Panc1 (cell line): ENCODE measurements at regions not wholly inside any gene's neighbourhood (a gene's known extent, or its start where the extent isn't known, plus 50 kb on each side); places are given as distances from the start of the nearest gene placed in this dataset.
"Not testable (repeated sequence)": the region's sequence is repeated elsewhere in the genome, so short reads cannot be mapped to it uniquely, and the experiment has no call there.

ENCODE experiments used
- ATAC-seq: fragments of 200-7000 bp; cut with Tn5 transposase; 2 replicates; pipeline ENCODE4 v1.9.1; 2020; ENCODE audit warnings: mild to moderate bottlenecking, moderate library complexity
- BruUV-seq: library from RNA; stranded (reverse); fragments of 400-500 nt; replicated peaks from 2 replicates; lab custom pipeline; 2021; lab: Mats Ljungman, UMichigan
- CTCF ChIA-PET: fragments of 300-600 bp; sonication (Branson Sonifier 250); formaldehyde crosslinking; loops from one replicate; lab custom pipeline; 2022; ENCODE audit warnings: antibody characterized with exemption; lab: Charles Lee
- POLR2A ChIA-PET: fragments of 300-600 bp; sonication (Branson Sonifier 250); formaldehyde crosslinking; loops from one replicate; lab custom pipeline; 2022; ENCODE audit warnings: antibody characterized with exemption; lab: Charles Lee
- DNase-seq: peaks from one replicate; pipeline ENCODE4 v3.0.0-alpha.2; 2010; ENCODE audit warnings: low read depth, low spot score
- H3K27ac ChIP-seq: 2 replicates; pipeline ENCODE4 v1.5.1; 2011; ENCODE audit warnings: mild to moderate bottlenecking, low read length, inconsistent platforms
- H3K27me3 ChIP-seq: fragments of 200-500 bp; sonication (Bioruptor generic); 2 replicates; pipeline ENCODE4 v1.6.0; 2014; ENCODE audit warnings: low read length, inconsistent platforms; ENCODE audit not compliant: control insufficient read depth, insufficient read depth
- H3K36me3 ChIP-seq: fragments of 200-500 bp; sonication (Bioruptor generic); 2 replicates; pipeline ENCODE4 v1.5.1; 2014; ENCODE audit warnings: inconsistent platforms, mild to moderate bottlenecking, low read length, moderate library complexity; ENCODE audit not compliant: control insufficient read depth, insufficient read depth
- H3K4me1 ChIP-seq: 2 replicates; pipeline ENCODE4 v1.5.1; 2011; ENCODE audit warnings: inconsistent platforms, mild to moderate bottlenecking, low read length, moderate library complexity; ENCODE audit not compliant: control insufficient read depth, insufficient read depth
- H3K4me3 ChIP-seq, 2 experiments: 2 replicates each; pipeline ENCODE4 v1.5.1; 2011 to 2012; ENCODE audit warnings: low read depth in 2 of 2, low read length in 2 of 2, mild to moderate bottlenecking in 2 of 2, inconsistent platforms in 1 of 2, moderate library complexity in 1 of 2
- H3K9me3 ChIP-seq: fragments of 200-500 bp; sonication (Bioruptor generic); 2 replicates; pipeline ENCODE4 v1.5.1; 2014; ENCODE audit warnings: low read depth, mild to moderate bottlenecking, inconsistent platforms, low read length, moderate library complexity; ENCODE audit not compliant: control insufficient read depth, insufficient read depth
- CTCF ChIP-seq: fragments of 450-650 bp; IDR thresholded peaks from 2 replicates; pipeline ENCODE4 v1.5.1; 2017; ENCODE audit warnings: mild to moderate bottlenecking
- POLR2AphosphoS5 ChIP-seq: IDR thresholded peaks from 2 replicates; pipeline ENCODE4 v1.6.1; 2012; ENCODE audit warnings: mild to moderate bottlenecking, low read depth, low read length, moderate library complexity
- REST ChIP-seq, 2 experiments: IDR thresholded peaks; 2 replicates each; pipeline ENCODE4 v1.6.1; 2011 to 2012; ENCODE audit warnings: low read depth in 2 of 2, control low read depth in 1 of 2, low read length in 1 of 2, mild to moderate bottlenecking in 1 of 2, moderate library complexity in 1 of 2; ENCODE audit not compliant: insufficient read depth in 1 of 2
- SIN3A ChIP-seq: IDR thresholded peaks from 2 replicates; pipeline ENCODE4 v1.6.1; 2012; ENCODE audit warnings: low read depth, mild to moderate bottlenecking, low read length, moderate library complexity, borderline replicate concordance; ENCODE audit not compliant: insufficient read depth
- TCF7L2 ChIP-seq: IDR thresholded peaks from 2 replicates; pipeline ENCODE4 v1.6.1; 2011; ENCODE audit warnings: mild to moderate bottlenecking, low read depth, low read length, inconsistent platforms
- in situ Hi-C: cut with HindIII; loops from 2 replicates; pipeline ENCODE4 v1.10.0; 2016; ENCODE audit warnings: low sequenced_read_pairs, low pct_unique_long_range_greater_than_20kb
- intact Hi-C: fragments of 100-400 bp; cut with micrococcal nuclease; formaldehyde crosslinking; loops from one replicate; pipeline ENCODE4 v1.10.0; 2022; ENCODE audit not compliant: unreplicated experiment

GRCh38 chr2:138312061-138312460 is 189.5 kb upstream of the SPOPL start:
- no TSS peak for BruUV-seq

GRCh38 chr2:138315619-138316018 is 186.0 kb upstream of the SPOPL start:
- H3K27ac ChIP-seq, in situ Hi-C loops, DNase-seq, intact Hi-C loops, H3K4me3 ChIP-seq, BruUV-seq, ATAC-seq, H3K36me3 ChIP-seq, CTCF ChIA-PET, H3K27me3 ChIP-seq, POLR2A ChIA-PET, H3K4me1 ChIP-seq, H3K9me3 ChIP-seq: not testable (repeated sequence)

More at GRCh38 chr2:138312061-138312460, 189.5 kb upstream of the SPOPL start:
- Histone ChIP-seq H3K4me3 (no peak overlapping the region), H3K36me3 (no peaks in the 10 kb centered on the region), H3K4me1 (no peaks in the 10 kb centered on the region), H3K9me3 (no peaks in the 10 kb centered on the region), H3K27ac (no peak overlapping the region), H3K27me3 (no peaks in the 10 kb centered on the region)
- TF ChIP-seq REST (IDR thresholded peaks at IDR 0.05; ENCODE audit: insufficient read depth in 1 of 2, low read depth in 2 of 2, low read length in 1 of 2) (no peak), CTCF (no peak), TCF7L2 (no peak), SIN3A (no peak), POLR2AphosphoS5 (no peak)
- ATAC-seq (no peak), DNase-seq (no peak)
- in situ Hi-C loops (no loop called here), intact Hi-C loops (no loop called here)
- ChIA-PET CTCF (no interaction called here), POLR2A (no interaction called here)

GRCh38 chr2:138319616-138320015 is 182.0 kb upstream of the SPOPL start:
- no peak for TF ChIP-seq POLR2AphosphoS5
- Histone ChIP-seq H3K27me3 (no peaks in the 10 kb centered on the region), H3K36me3 (no peaks in the 10 kb centered on the region), H3K9me3 (no peaks in the 10 kb centered on the region), H3K27ac (no peak overlapping the region), H3K4me3 (no peak overlapping the region), H3K4me1 (no peaks in the 10 kb centered on the region)
- ChIA-PET POLR2A (no interaction called here), CTCF (no interaction called here)
- ATAC-seq (no peak), DNase-seq (no peak)
- no TSS peak for BruUV-seq
- in situ Hi-C loops (no loop called here), intact Hi-C loops (no loop called here)
